Caco-2 (cell line): ENCODE measurements at regions not wholly inside any gene's neighbourhood (a gene's known extent, or its start where the extent isn't known, plus 50 kb on each side); places are given as distances from the start of the nearest gene placed in this dataset.

ENCODE experiments used
- BruUV-seq: library from RNA; stranded (reverse); fragments of 400-500 nt; replicated peaks from 2 replicates; lab custom pipeline; 2021; lab: Mats Ljungman, UMichigan
- CTCF ChIA-PET: fragments of 300-600 bp; sonication (Branson Sonifier 250); formaldehyde crosslinking; loops from one replicate; lab custom pipeline; 2022; ENCODE audit warnings: antibody characterized with exemption; lab: Charles Lee
- POLR2A ChIA-PET: fragments of 300-600 bp; sonication (Branson Sonifier 250); formaldehyde crosslinking; loops from one replicate; lab custom pipeline; 2022; ENCODE audit warnings: antibody characterized with exemption; lab: Charles Lee
- DNase-seq, 2 experiments: peaks; one replicate each; pipeline versions ENCODE4 v3.0.0 to v3.0.0-alpha.2; 2020 to 2022
- H3K27me3 ChIP-seq: replicated peaks from 2 replicates; pipeline ENCODE4 v1.6.0; 2011; ENCODE audit warnings: low read length; ENCODE audit not compliant: control insufficient read depth, insufficient read depth
- H3K36me3 ChIP-seq: 2 replicates; pipeline ENCODE4 v1.5.1; 2011; ENCODE audit warnings: low read length; ENCODE audit not compliant: control insufficient read depth, insufficient read depth
- H3K4me1 ChIP-seq: fragments of 250-450 bp; sonication (Bioruptor Pico); 2 replicates; pipeline ENCODE4 v1.5.1; 2020; ENCODE audit warnings: mild to moderate bottlenecking
- H3K4me3 ChIP-seq: 2 replicates; pipeline ENCODE4 v1.5.1; 2011; ENCODE audit warnings: low read depth, mild to moderate bottlenecking, control low read depth, low read length
- H3K9me3 ChIP-seq: fragments of 250-450 bp; sonication (Bioruptor Pico); 2 replicates; pipeline ENCODE4 v1.5.1; 2020; ENCODE audit warnings: mild to moderate bottlenecking, moderate library complexity
- H3K27ac Mint-ChIP-seq: one replicate; pipeline ENCODE4 v1.8.0; 2022; ENCODE audit warnings: mixed read lengths; ENCODE audit not compliant: unreplicated experiment
- H3K27me3 Mint-ChIP-seq: one replicate; pipeline ENCODE4 v1.8.0; 2022; ENCODE audit warnings: mixed read lengths; ENCODE audit not compliant: insufficient read depth, unreplicated experiment
- H3K36me3 Mint-ChIP-seq: one replicate; pipeline ENCODE4 v1.8.0; 2022; ENCODE audit warnings: mild to moderate bottlenecking, mixed read lengths; ENCODE audit not compliant: insufficient read depth, unreplicated experiment
- H3K4me1 Mint-ChIP-seq: one replicate; pipeline ENCODE4 v1.8.0; 2022; ENCODE audit warnings: low read depth, mixed read lengths; ENCODE audit not compliant: unreplicated experiment
- H3K4me3 Mint-ChIP-seq: one replicate; pipeline ENCODE4 v1.8.0; 2022; ENCODE audit warnings: mild to moderate bottlenecking, moderate library complexity, mixed read lengths; ENCODE audit not compliant: unreplicated experiment
- H3K9me3 Mint-ChIP-seq: one replicate; pipeline ENCODE4 v1.8.0; 2022; ENCODE audit warnings: mixed read lengths; ENCODE audit not compliant: unreplicated experiment
- intact Hi-C: fragments of 100-400 bp; cut with micrococcal nuclease; formaldehyde crosslinking; loops from one replicate; pipeline ENCODE4 v1.10.0; 2022; ENCODE audit not compliant: unreplicated experiment
- TF ChIP-seq, protein P1 (sequence below), 2 experiments: fragments of 200-600 bp in 1 of 2; IDR thresholded peaks; 1 replicate in 1 of 2; 2 replicates in 1 of 2; pipeline versions ENCODE4 v1.5.1 to v1.8.0; 2011 to 2022; ENCODE audit warnings: antibody characterized with exemption in 1 of 2, control low read depth in 1 of 2, inconsistent platforms in 1 of 2, low read depth in 1 of 2, low read length in 1 of 2, mild to moderate bottlenecking in 1 of 2, moderate library complexity in 1 of 2; ENCODE audit not compliant: insufficient read depth in 1 of 2, severe bottlenecking in 1 of 2, unreplicated experiment in 1 of 2

DNA sequence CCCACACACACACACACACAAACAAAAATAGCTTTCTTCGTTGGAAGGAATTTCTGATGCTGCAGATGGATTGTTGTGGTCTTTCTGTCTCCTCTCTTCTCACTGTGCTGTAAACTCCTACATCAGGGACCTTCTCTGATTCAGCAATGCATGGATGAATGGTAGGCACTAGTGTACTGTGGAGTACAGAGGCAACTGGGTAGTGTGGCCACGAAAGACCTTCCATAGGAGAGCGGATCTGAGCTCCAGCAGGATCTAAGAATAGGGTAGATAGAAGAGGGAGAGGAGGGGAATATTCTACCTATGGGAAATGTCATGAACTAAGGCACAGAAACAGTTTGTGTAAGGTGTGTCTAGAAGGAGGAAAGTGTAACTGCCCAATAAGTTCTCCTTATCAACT lies 266.8 kb downstream of the MYCN start:
- no peaks in the 10 kb centered on the region for H3K36me3 ChIP-seq
- Mint-ChIP-seq H3K36me3 (no peaks in the 10 kb centered on the region), H3K9me3 (peaks cover 31% of the 10 kb centered on the region), H3K27ac (no peak overlapping the region), H3K27me3 (no peaks in the 10 kb centered on the region), H3K4me1 (peaks cover 7% of the 10 kb centered on the region), H3K4me3 (no peak overlapping the region)
- intact Hi-C loops, result no loop called here
- H3K4me1 ChIP-seq, result no peaks in the 10 kb centered on the region
- no peak for DNase-seq
- POLR2A ChIA-PET, result no interaction called here
- BruUV-seq, result no TSS peak
- peaks cover 3% of the 10 kb centered on the region; the same call in 1 of the 2 replicates for H3K9me3 ChIP-seq
- H3K27me3 ChIP-seq, result no peaks in the 10 kb centered on the region
- TF ChIP-seq, protein P1, sequence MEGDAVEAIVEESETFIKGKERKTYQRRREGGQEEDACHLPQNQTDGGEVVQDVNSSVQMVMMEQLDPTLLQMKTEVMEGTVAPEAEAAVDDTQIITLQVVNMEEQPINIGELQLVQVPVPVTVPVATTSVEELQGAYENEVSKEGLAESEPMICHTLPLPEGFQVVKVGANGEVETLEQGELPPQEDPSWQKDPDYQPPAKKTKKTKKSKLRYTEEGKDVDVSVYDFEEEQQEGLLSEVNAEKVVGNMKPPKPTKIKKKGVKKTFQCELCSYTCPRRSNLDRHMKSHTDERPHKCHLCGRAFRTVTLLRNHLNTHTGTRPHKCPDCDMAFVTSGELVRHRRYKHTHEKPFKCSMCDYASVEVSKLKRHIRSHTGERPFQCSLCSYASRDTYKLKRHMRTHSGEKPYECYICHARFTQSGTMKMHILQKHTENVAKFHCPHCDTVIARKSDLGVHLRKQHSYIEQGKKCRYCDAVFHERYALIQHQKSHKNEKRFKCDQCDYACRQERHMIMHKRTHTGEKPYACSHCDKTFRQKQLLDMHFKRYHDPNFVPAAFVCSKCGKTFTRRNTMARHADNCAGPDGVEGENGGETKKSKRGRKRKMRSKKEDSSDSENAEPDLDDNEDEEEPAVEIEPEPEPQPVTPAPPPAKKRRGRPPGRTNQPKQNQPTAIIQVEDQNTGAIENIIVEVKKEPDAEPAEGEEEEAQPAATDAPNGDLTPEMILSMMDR (IDR thresholded peaks at IDR 0.05; ENCODE audit: insufficient read depth in 1 of 2, low read depth in 1 of 2, low read length in 1 of 2, severe bottlenecking in 1 of 2, unreplicated experiment in 1 of 2), result no peak
- no peak overlapping the region for H3K4me3 ChIP-seq
- CTCF ChIA-PET, result no interaction called here

DNA sequence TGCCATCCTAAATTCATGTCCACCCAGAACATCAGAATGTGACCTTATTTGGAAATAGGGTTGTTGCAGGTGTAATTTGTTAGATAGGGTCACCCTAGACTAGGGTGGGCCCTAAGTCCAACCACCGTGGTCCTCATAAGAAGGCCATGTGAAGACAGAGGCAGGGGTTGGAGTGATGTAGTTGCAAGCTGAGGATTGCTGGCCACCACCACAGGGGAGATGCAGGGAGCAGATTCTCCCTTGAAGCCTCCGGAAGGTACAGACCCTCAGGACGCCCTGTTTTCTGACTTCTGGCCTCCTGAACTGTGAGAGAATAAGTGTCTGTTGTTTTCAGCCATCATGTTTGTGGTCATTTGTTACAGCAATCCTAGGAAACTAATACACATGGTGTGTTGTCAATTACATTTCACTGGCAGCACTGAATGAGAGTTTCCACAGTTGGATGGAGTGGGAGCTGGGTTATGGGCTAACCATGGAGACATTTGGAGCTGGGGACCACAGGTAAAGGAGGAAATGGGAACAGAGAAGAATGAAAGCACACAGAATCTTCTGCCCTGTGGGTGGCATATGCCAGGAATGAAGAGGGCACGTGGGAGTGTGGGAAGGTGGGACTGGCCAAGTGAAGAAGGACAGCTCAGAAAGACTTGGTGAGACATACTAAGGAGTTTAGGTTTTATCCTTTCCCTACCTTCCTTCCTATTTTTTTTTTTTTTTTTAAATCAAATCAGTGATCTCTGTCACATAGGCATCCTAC lies 266.0 kb downstream of the MYCN start:
- ChIA-PET POLR2A (no interaction called here), CTCF (no interaction called here)
- no peaks in the 10 kb centered on the region for H3K4me1 ChIP-seq
- no peaks in the 10 kb centered on the region for H3K36me3 ChIP-seq
- H3K9me3 ChIP-seq, result peaks cover 3% of the 10 kb centered on the region; the same call in 1 of the 2 replicates
- Mint-ChIP-seq H3K27ac (no peak overlapping the region), H3K9me3 (peaks cover 30% of the 10 kb centered on the region), H3K27me3 (no peaks in the 10 kb centered on the region), H3K4me1 (peaks cover 7% of the 10 kb centered on the region), H3K36me3 (no peaks in the 10 kb centered on the region), H3K4me3 (no peak overlapping the region)
- no peak overlapping the region for H3K4me3 ChIP-seq
- intact Hi-C loops, result no loop called here
- no peaks in the 10 kb centered on the region for H3K27me3 ChIP-seq
- no peak for DNase-seq
- no TSS peak for BruUV-seq
- TF ChIP-seq, protein P1 (IDR thresholded peaks at IDR 0.05; ENCODE audit: insufficient read depth in 1 of 2, low read depth in 1 of 2, low read length in 1 of 2, severe bottlenecking in 1 of 2, unreplicated experiment in 1 of 2), result no peak

DNA sequence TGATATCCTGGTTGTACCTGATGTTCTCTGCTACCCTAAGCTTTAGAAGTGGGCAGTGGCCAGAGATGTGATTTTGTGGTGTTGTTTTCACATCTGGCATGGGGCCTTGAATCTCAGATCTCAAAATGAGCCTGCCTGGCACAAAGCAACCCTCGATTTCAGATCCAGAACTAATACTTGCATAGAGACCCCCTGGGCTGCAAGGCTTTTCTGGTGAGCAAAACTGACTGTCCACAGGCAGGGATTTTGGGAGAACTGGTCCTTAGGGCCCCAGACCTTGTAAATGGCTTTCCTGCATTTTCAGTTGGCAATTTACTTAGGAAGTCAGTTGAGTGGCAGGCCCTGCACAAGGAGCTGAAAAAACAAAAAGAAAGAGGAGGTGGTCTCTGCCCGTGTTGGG lies 265.3 kb downstream of the MYCN start:
- Histone ChIP-seq H3K27me3 (no peaks in the 10 kb centered on the region), H3K36me3 (no peaks in the 10 kb centered on the region), H3K4me3 (no peak overlapping the region), H3K9me3 (peaks cover 3% of the 10 kb centered on the region; the same call in 1 of the 2 replicates), H3K4me1 (no peaks in the 10 kb centered on the region)
- H3K4me3 Mint-ChIP-seq, result no peak overlapping the region
- intact Hi-C loops, result no loop called here
- POLR2A ChIA-PET, result no interaction called here
- H3K27me3 Mint-ChIP-seq, result no peaks in the 10 kb centered on the region
- H3K27ac Mint-ChIP-seq, result no peak overlapping the region
- H3K9me3 Mint-ChIP-seq, result peaks cover 23% of the 10 kb centered on the region
- TF ChIP-seq, protein P1 (IDR thresholded peaks at IDR 0.05; ENCODE audit: insufficient read depth in 1 of 2, low read depth in 1 of 2, low read length in 1 of 2, severe bottlenecking in 1 of 2, unreplicated experiment in 1 of 2), result no peak
- BruUV-seq, result no TSS peak
- H3K4me1 Mint-ChIP-seq, result peaks cover 7% of the 10 kb centered on the region
- no peaks in the 10 kb centered on the region for H3K36me3 Mint-ChIP-seq
- CTCF ChIA-PET, result no interaction called here
- no peak for DNase-seq
